Caco-2 (cell line): ENCODE measurements at regions not wholly inside any gene's neighbourhood (a gene's known extent, or its start where the extent isn't known, plus 50 kb on each side); places are given as distances from the start of the nearest gene placed in this dataset.

ENCODE experiments used
- BruUV-seq: library from RNA; stranded (reverse); fragments of 400-500 nt; replicated peaks from 2 replicates; lab custom pipeline; 2021; lab: Mats Ljungman, UMichigan
- CTCF ChIA-PET: fragments of 300-600 bp; sonication (Branson Sonifier 250); formaldehyde crosslinking; loops from one replicate; lab custom pipeline; 2022; ENCODE audit warnings: antibody characterized with exemption; lab: Charles Lee
- POLR2A ChIA-PET: fragments of 300-600 bp; sonication (Branson Sonifier 250); formaldehyde crosslinking; loops from one replicate; lab custom pipeline; 2022; ENCODE audit warnings: antibody characterized with exemption; lab: Charles Lee
- DNase-seq, 2 experiments: peaks; one replicate each; pipeline versions ENCODE4 v3.0.0 to v3.0.0-alpha.2; 2020 to 2022
- H3K27me3 ChIP-seq: replicated peaks from 2 replicates; pipeline ENCODE4 v1.6.0; 2011; ENCODE audit warnings: low read length; ENCODE audit not compliant: control insufficient read depth, insufficient read depth
- H3K36me3 ChIP-seq: 2 replicates; pipeline ENCODE4 v1.5.1; 2011; ENCODE audit warnings: low read length; ENCODE audit not compliant: control insufficient read depth, insufficient read depth
- H3K4me1 ChIP-seq: fragments of 250-450 bp; sonication (Bioruptor Pico); 2 replicates; pipeline ENCODE4 v1.5.1; 2020; ENCODE audit warnings: mild to moderate bottlenecking
- H3K4me3 ChIP-seq: 2 replicates; pipeline ENCODE4 v1.5.1; 2011; ENCODE audit warnings: low read depth, mild to moderate bottlenecking, control low read depth, low read length
- H3K9me3 ChIP-seq: fragments of 250-450 bp; sonication (Bioruptor Pico); 2 replicates; pipeline ENCODE4 v1.5.1; 2020; ENCODE audit warnings: mild to moderate bottlenecking, moderate library complexity
- H3K27ac Mint-ChIP-seq: one replicate; pipeline ENCODE4 v1.8.0; 2022; ENCODE audit warnings: mixed read lengths; ENCODE audit not compliant: unreplicated experiment
- H3K27me3 Mint-ChIP-seq: one replicate; pipeline ENCODE4 v1.8.0; 2022; ENCODE audit warnings: mixed read lengths; ENCODE audit not compliant: insufficient read depth, unreplicated experiment
- H3K36me3 Mint-ChIP-seq: one replicate; pipeline ENCODE4 v1.8.0; 2022; ENCODE audit warnings: mild to moderate bottlenecking, mixed read lengths; ENCODE audit not compliant: insufficient read depth, unreplicated experiment
- H3K4me1 Mint-ChIP-seq: one replicate; pipeline ENCODE4 v1.8.0; 2022; ENCODE audit warnings: low read depth, mixed read lengths; ENCODE audit not compliant: unreplicated experiment
- H3K4me3 Mint-ChIP-seq: one replicate; pipeline ENCODE4 v1.8.0; 2022; ENCODE audit warnings: mild to moderate bottlenecking, moderate library complexity, mixed read lengths; ENCODE audit not compliant: unreplicated experiment
- H3K9me3 Mint-ChIP-seq: one replicate; pipeline ENCODE4 v1.8.0; 2022; ENCODE audit warnings: mixed read lengths; ENCODE audit not compliant: unreplicated experiment
- intact Hi-C: fragments of 100-400 bp; cut with micrococcal nuclease; formaldehyde crosslinking; loops from one replicate; pipeline ENCODE4 v1.10.0; 2022; ENCODE audit not compliant: unreplicated experiment
- TF ChIP-seq, protein P1 (sequence below), 2 experiments: fragments of 200-600 bp in 1 of 2; IDR thresholded peaks; 1 replicate in 1 of 2; 2 replicates in 1 of 2; pipeline versions ENCODE4 v1.5.1 to v1.8.0; 2011 to 2022; ENCODE audit warnings: antibody characterized with exemption in 1 of 2, control low read depth in 1 of 2, inconsistent platforms in 1 of 2, low read depth in 1 of 2, low read length in 1 of 2, mild to moderate bottlenecking in 1 of 2, moderate library complexity in 1 of 2; ENCODE audit not compliant: insufficient read depth in 1 of 2, severe bottlenecking in 1 of 2, unreplicated experiment in 1 of 2

DNA sequence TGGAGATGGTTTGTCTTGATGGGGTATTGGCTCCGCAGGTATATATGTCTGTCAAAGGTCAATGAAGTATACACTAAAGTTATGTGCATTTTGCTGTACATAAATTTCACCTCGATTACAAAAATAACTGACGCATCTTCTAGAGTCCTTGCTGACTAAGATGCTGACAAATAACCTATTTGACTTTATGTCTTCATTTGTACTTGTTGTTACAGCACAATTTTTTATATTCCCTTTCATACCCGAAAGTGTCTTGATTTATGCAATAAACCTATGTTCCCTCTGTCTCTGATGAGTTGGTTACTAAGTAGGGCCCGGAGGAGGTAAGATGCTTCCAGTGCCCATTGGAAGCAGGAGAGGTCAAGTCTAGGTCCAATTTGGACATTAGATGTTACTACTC is 93.5 kb downstream of the COPS8 start:
- intact Hi-C loops, result no loop called here
- H3K27ac Mint-ChIP-seq, result no peak overlapping the region
- TF ChIP-seq, protein P1, sequence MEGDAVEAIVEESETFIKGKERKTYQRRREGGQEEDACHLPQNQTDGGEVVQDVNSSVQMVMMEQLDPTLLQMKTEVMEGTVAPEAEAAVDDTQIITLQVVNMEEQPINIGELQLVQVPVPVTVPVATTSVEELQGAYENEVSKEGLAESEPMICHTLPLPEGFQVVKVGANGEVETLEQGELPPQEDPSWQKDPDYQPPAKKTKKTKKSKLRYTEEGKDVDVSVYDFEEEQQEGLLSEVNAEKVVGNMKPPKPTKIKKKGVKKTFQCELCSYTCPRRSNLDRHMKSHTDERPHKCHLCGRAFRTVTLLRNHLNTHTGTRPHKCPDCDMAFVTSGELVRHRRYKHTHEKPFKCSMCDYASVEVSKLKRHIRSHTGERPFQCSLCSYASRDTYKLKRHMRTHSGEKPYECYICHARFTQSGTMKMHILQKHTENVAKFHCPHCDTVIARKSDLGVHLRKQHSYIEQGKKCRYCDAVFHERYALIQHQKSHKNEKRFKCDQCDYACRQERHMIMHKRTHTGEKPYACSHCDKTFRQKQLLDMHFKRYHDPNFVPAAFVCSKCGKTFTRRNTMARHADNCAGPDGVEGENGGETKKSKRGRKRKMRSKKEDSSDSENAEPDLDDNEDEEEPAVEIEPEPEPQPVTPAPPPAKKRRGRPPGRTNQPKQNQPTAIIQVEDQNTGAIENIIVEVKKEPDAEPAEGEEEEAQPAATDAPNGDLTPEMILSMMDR (IDR thresholded peaks at IDR 0.05; ENCODE audit: insufficient read depth in 1 of 2, low read depth in 1 of 2, low read length in 1 of 2, severe bottlenecking in 1 of 2, unreplicated experiment in 1 of 2), result no peak
- DNase-seq, result no peak
- peaks cover 3% of the 10 kb centered on the region for H3K27me3 Mint-ChIP-seq
- no peaks in the 10 kb centered on the region for H3K4me1 Mint-ChIP-seq
- no TSS peak for BruUV-seq
- no peaks in the 10 kb centered on the region for H3K36me3 Mint-ChIP-seq
- H3K4me3 Mint-ChIP-seq, result no peak overlapping the region
- no peak overlapping the region for H3K4me3 ChIP-seq
- H3K4me1 ChIP-seq, result no peaks in the 10 kb centered on the region
- no peaks in the 10 kb centered on the region for H3K9me3 ChIP-seq
- ChIA-PET POLR2A (no interaction called here), CTCF (no interaction called here)
- H3K27me3 ChIP-seq, result no peaks in the 10 kb centered on the region
- H3K9me3 Mint-ChIP-seq, result no peaks in the 10 kb centered on the region
- no peaks in the 10 kb centered on the region for H3K36me3 ChIP-seq

DNA sequence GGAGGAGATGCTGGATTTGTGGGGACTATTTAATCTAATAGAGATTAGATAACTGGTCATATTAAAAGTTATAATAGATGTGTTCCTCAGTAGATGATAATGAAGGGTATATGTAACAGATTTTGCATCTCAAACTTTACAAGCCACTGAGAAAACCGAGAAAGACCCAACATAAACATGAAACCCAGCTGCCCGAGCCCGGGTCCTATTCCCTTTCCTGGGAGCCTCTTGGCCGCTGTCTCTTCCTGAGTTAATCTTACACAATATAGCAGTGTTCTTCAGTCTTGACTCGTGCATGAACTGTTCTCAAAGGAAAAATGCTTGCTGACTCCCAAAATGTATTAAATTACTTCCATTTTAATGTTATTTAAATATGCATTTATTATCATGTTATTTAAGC is 94.5 kb downstream of the COPS8 start:
- H3K4me1 ChIP-seq, result no peaks in the 10 kb centered on the region
- no peak for DNase-seq
- no peaks in the 10 kb centered on the region for H3K9me3 ChIP-seq
- no peaks in the 10 kb centered on the region for H3K4me1 Mint-ChIP-seq
- TF ChIP-seq, protein P1 (IDR thresholded peaks at IDR 0.05; ENCODE audit: insufficient read depth in 1 of 2, low read depth in 1 of 2, low read length in 1 of 2, severe bottlenecking in 1 of 2, unreplicated experiment in 1 of 2), result no peak
- no peaks in the 10 kb centered on the region for H3K9me3 Mint-ChIP-seq
- H3K27ac Mint-ChIP-seq, result no peak overlapping the region
- CTCF ChIA-PET, result no interaction called here
- BruUV-seq, result no TSS peak
- peaks cover 3% of the 10 kb centered on the region for H3K27me3 Mint-ChIP-seq
- intact Hi-C loops, result no loop called here
- no peaks in the 10 kb centered on the region for H3K36me3 ChIP-seq
- POLR2A ChIA-PET, result no interaction called here
- H3K36me3 Mint-ChIP-seq, result no peaks in the 10 kb centered on the region
- no peaks in the 10 kb centered on the region for H3K27me3 ChIP-seq
- H3K4me3 Mint-ChIP-seq, result no peak overlapping the region
- no peak overlapping the region for H3K4me3 ChIP-seq

DNA sequence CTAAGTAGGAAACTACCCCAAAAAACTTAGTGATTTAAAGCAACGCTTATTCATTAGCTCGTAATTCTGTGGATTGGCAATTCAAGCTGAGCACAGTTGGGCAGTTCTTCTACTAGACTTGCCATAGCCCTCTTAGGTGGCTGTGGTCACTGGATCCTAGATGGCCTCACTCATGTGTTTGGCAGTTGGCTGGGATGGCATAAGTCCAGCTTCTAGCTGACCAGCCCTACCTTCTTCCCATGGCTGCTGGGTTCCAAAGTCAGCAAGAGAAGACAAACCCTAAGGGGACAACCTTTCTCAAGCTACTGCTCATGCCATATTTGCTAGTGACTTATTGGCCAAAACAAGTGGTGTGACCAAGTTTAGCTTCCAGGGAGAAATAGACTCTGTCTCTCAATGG is 95.3 kb downstream of the COPS8 start:
- H3K4me1 Mint-ChIP-seq, result no peaks in the 10 kb centered on the region
- TF ChIP-seq, protein P1 (IDR thresholded peaks at IDR 0.05; ENCODE audit: insufficient read depth in 1 of 2, low read depth in 1 of 2, low read length in 1 of 2, severe bottlenecking in 1 of 2, unreplicated experiment in 1 of 2), result no peak
- no peaks in the 10 kb centered on the region for H3K36me3 Mint-ChIP-seq
- Histone ChIP-seq H3K4me3 (no peak overlapping the region), H3K27me3 (no peaks in the 10 kb centered on the region), H3K9me3 (no peaks in the 10 kb centered on the region), H3K4me1 (no peaks in the 10 kb centered on the region), H3K36me3 (no peaks in the 10 kb centered on the region)
- BruUV-seq, result no TSS peak
- H3K27ac Mint-ChIP-seq, result no peak overlapping the region
- no peaks in the 10 kb centered on the region for H3K9me3 Mint-ChIP-seq
- no peak overlapping the region for H3K4me3 Mint-ChIP-seq
- POLR2A ChIA-PET, result no interaction called here
- peaks cover 3% of the 10 kb centered on the region for H3K27me3 Mint-ChIP-seq
- CTCF ChIA-PET, result no interaction called here
- DNase-seq, result no peak
- intact Hi-C loops, result no loop called here
